ENCODE measurements at regions not wholly inside any gene's neighbourhood (a gene's known extent, or its start where the extent isn't known, plus 50 kb on each side); places are given as distances from the start of the nearest gene placed in this dataset.
"Not testable (repeated sequence)": the region's sequence is repeated elsewhere in the genome, so short reads cannot be mapped to it uniquely, and the experiment has no call there.

GRCh38 chr3:109644332-109644731 lies 307.0 kb upstream of the DPPA4 start:
- ATAC-seq (no peak), DNase-seq (ENCODE audit: low spot score) (no peak)
- intact Hi-C loops (cut with DNase I) = no loop called here

- no peak for ATAC-seq
- no peak for DNase-seq (ENCODE audit: low spot score)
- intact Hi-C loops (cut with DNase I) = no loop called here
Measured at GRCh38 chr3:109644746-109645145, 307.4 kb upstream of the DPPA4 start.

- no peak for DNase-seq (ENCODE audit: low spot score)
- intact Hi-C loops (cut with DNase I) = no loop called here
- ATAC-seq = no peak
Measured at GRCh38 chr3:109648027-109648426, 310.7 kb upstream of the DPPA4 start.

- intact Hi-C loops (cut with DNase I) = no loop called here
- DNase-seq (ENCODE audit: low spot score) (no peak), ATAC-seq (no peak)
Measured at GRCh38 chr3:109656225-109656624, 318.9 kb upstream of the DPPA4 start.

- DNase-seq (ENCODE audit: low spot score) (no peak), ATAC-seq (no peak)
- intact Hi-C loops (cut with DNase I) = no loop called here
Measured at GRCh38 chr3:109678600-109678999, 341.3 kb upstream of the DPPA4 start.

- DNase-seq (ENCODE audit: low spot score) (no peak), ATAC-seq (no peak)
- intact Hi-C loops (cut with DNase I) = no loop called here
Measured at GRCh38 chr3:109679664-109680063, 342.3 kb upstream of the DPPA4 start.

- intact Hi-C loops (cut with DNase I) = no loop called here
- no peak for DNase-seq (ENCODE audit: low spot score)
- no peak for ATAC-seq
Measured at GRCh38 chr3:109683746-109684145, 346.4 kb upstream of the DPPA4 start.

GRCh38 chr3:109685084-109686079 lies 348.0 kb upstream of the DPPA4 start:
- DNase-seq (ENCODE audit: low spot score) = peak; percentile 71
- ATAC-seq = peak; percentile 85
- intact Hi-C loops (cut with DNase I) = no loop called here

- no peak for ATAC-seq
- intact Hi-C loops (cut with DNase I) = no loop called here
- DNase-seq (ENCODE audit: low spot score) = no peak
Measured at GRCh38 chr3:109687626-109688025, 350.3 kb upstream of the DPPA4 start.

- intact Hi-C loops (cut with DNase I) = no loop called here
- DNase-seq (ENCODE audit: low spot score) = no peak
- no peak for ATAC-seq
Measured at GRCh38 chr3:109696932-109697331, 359.6 kb upstream of the DPPA4 start.

- no peak for DNase-seq (ENCODE audit: low spot score)
- ATAC-seq = no peak
- intact Hi-C loops (cut with DNase I) = no loop called here
Measured at GRCh38 chr3:109702252-109702651, 364.9 kb upstream of the DPPA4 start.

- ATAC-seq (no peak), DNase-seq (ENCODE audit: low spot score) (no peak)
- intact Hi-C loops (cut with DNase I) = no loop called here
Measured at GRCh38 chr3:109702976-109703375, 365.6 kb upstream of the DPPA4 start.

GRCh38 chr3:109705133-109705532 lies 367.8 kb upstream of the DPPA4 start:
- intact Hi-C loops (cut with DNase I); DNase-seq (ENCODE audit: low spot score); ATAC-seq: not testable (repeated sequence)

GRCh38 chr3:109707617-109708016 lies 370.3 kb upstream of the DPPA4 start:
- ATAC-seq (no peak), DNase-seq (ENCODE audit: low spot score) (no peak)
- intact Hi-C loops (cut with DNase I) = no loop called here

GRCh38 chr3:109713288-109713687 lies 375.9 kb upstream of the DPPA4 start:
- intact Hi-C loops (cut with DNase I) = no loop called here
- DNase-seq (ENCODE audit: low spot score) (no peak), ATAC-seq (no peak)

- intact Hi-C loops (cut with DNase I) = no loop called here
- ATAC-seq (no peak), DNase-seq (ENCODE audit: low spot score) (no peak)
Measured at GRCh38 chr3:109715707-109716106, 378.4 kb upstream of the DPPA4 start.

- ATAC-seq (no peak), DNase-seq (ENCODE audit: low spot score) (no peak)
- intact Hi-C loops (cut with DNase I) = no loop called here
Measured at GRCh38 chr3:109718850-109719249, 381.5 kb upstream of the DPPA4 start.

- ATAC-seq = no peak
Measured at GRCh38 chr3:109728861-109729494, 391.6 kb upstream of the DPPA4 start.

GRCh38 chr3:109731639-109732473 lies 394.5 kb upstream of the DPPA4 start:
- ATAC-seq (peak; percentile 61), DNase-seq (ENCODE audit: low spot score) (peak; percentile 58)
- intact Hi-C loops (cut with DNase I) = no loop called here

More at GRCh38 chr3:109728861-109729494, 391.6 kb upstream of the DPPA4 start:
- intact Hi-C loops (cut with DNase I) = no loop called here
- no peak for DNase-seq (ENCODE audit: low spot score)
